ENCODE measurements at regions not wholly inside any gene's neighbourhood (a gene's known extent, or its start where the extent isn't known, plus 50 kb on each side); places are given as distances from the start of the nearest gene placed in this dataset.
"Not testable (repeated sequence)": the region's sequence is repeated elsewhere in the genome, so short reads cannot be mapped to it uniquely, and the experiment has no call there.

GRCh38 chr2:239736358-239737143, 288.6 kb downstream of the NDUFA10 start:
- DNase-seq: no peak

- no peak for DNase-seq
Observed at GRCh38 chr2:239735829-239736357, 289.2 kb downstream of the NDUFA10 start.

- no peak for DNase-seq
Observed at GRCh38 chr2:239735131-239735828, 289.9 kb downstream of the NDUFA10 start.

GRCh38 chr2:239734436-239735005, 290.6 kb downstream of the NDUFA10 start:
- DNase-seq: no peak

GRCh38 chr2:239732666-239733010, 292.5 kb downstream of the NDUFA10 start:
- no peak for DNase-seq

- DNase-seq: no peak
Observed at GRCh38 chr2:239731998-239732665, 293.0 kb downstream of the NDUFA10 start.

- DNase-seq: no peak
Observed at GRCh38 chr2:239731422-239731821, 293.7 kb downstream of the NDUFA10 start.

- DNase-seq: no peak
Observed at GRCh38 chr2:239730897-239731296, 294.2 kb downstream of the NDUFA10 start.

- not testable (repeated sequence) for DNase-seq
Observed at GRCh38 chr2:239730567-239730882, 294.6 kb downstream of the NDUFA10 start.

- DNase-seq: no peak
Observed at GRCh38 chr2:239729681-239730566, 295.2 kb downstream of the NDUFA10 start.

- no peak for DNase-seq
Observed at GRCh38 chr2:239729151-239729550, 296.0 kb downstream of the NDUFA10 start.

GRCh38 chr2:239728751-239729150, 296.4 kb downstream of the NDUFA10 start:
- no peak for DNase-seq

- no peak for DNase-seq
Observed at GRCh38 chr2:239727776-239728600, 297.2 kb downstream of the NDUFA10 start.

- no peak for DNase-seq
Observed at GRCh38 chr2:239727182-239727775, 297.9 kb downstream of the NDUFA10 start.

GRCh38 chr2:239726631-239727181, 298.4 kb downstream of the NDUFA10 start:
- DNase-seq: no peak

- DNase-seq: no peak
Observed at GRCh38 chr2:239726091-239726591, 299.0 kb downstream of the NDUFA10 start.

GRCh38 chr2:239725551-239725890, 299.6 kb downstream of the NDUFA10 start:
- DNase-seq: no peak

GRCh38 chr2:239724851-239725550, 300.1 kb downstream of the NDUFA10 start:
- DNase-seq: no peak

- DNase-seq: no peak
Observed at GRCh38 chr2:239724194-239724849, 300.8 kb downstream of the NDUFA10 start.
